Upper lobe of left lung (tissue), 4 donors: ENCODE measurements at regions not wholly inside any gene's neighbourhood (a gene's known extent, or its start where the extent isn't known, plus 50 kb on each side); places are given as distances from the start of the nearest gene placed in this dataset.

Experiments used
- POLR2A ChIP-seq, 4 donors: fragments of 450-650 bp; IDR thresholded peaks; one replicate each; pipeline ENCODE4 v1.5.1; 2016 to 2017; ENCODE audit warnings: antibody characterized with exemption in 4 of 4, mild to moderate bottlenecking in 2 of 4
- TF ChIP-seq, protein P1 (sequence below), 6 experiments: fragments of 450-650 bp in 4 of 6; fragments of 200-600 bp in 2 of 6; sonication (generic) in 2 of 6; IDR thresholded peaks; one replicate each; pipeline ENCODE4 v1.5.1; 2016 to 2019; ENCODE audit warnings: antibody characterized with exemption in 6 of 6

DNA sequence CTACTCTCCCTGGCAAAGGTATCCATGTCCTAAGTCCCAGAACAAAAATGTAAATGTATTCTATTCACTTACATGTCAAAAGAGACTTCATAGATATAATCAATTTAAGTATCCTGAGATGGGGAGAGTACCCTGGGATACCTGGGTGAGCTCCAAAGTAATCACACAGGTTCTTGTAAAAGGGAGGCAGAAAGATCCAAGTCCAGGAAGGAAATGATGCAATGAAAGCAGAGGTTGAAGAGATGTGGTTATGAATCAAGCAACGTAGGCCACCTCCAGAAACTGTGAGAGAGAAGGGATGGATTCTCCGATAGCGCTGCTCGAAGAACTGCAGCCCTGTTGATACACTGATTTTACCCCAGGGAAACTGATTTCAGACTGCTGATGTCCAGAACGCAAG, 93.9 kb upstream of the VGLL3 start:
- TF ChIP-seq, protein P1, sequence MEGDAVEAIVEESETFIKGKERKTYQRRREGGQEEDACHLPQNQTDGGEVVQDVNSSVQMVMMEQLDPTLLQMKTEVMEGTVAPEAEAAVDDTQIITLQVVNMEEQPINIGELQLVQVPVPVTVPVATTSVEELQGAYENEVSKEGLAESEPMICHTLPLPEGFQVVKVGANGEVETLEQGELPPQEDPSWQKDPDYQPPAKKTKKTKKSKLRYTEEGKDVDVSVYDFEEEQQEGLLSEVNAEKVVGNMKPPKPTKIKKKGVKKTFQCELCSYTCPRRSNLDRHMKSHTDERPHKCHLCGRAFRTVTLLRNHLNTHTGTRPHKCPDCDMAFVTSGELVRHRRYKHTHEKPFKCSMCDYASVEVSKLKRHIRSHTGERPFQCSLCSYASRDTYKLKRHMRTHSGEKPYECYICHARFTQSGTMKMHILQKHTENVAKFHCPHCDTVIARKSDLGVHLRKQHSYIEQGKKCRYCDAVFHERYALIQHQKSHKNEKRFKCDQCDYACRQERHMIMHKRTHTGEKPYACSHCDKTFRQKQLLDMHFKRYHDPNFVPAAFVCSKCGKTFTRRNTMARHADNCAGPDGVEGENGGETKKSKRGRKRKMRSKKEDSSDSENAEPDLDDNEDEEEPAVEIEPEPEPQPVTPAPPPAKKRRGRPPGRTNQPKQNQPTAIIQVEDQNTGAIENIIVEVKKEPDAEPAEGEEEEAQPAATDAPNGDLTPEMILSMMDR (IDR thresholded peaks at IDR 0.05): no peak
- no peak for TF ChIP-seq POLR2A (IDR thresholded peaks at IDR 0.05)
